Fibroblast of lung (primary cell): ENCODE measurements at regions not wholly inside any gene's neighbourhood (a gene's known extent, or its start where the extent isn't known, plus 50 kb on each side); places are given as distances from the start of the nearest gene placed in this dataset.

Source experiments
- DNase-seq, 2 donors: peaks; one replicate each; pipeline versions ENCODE4 v3.0.0 to v3.0.0-alpha.2; 2010; ENCODE audit warnings: low read depth in 2 of 2
- H2AFZ ChIP-seq: 2 replicates; pipeline ENCODE4 v1.5.1; 2012; ENCODE audit warnings: low read length, control low read depth, inconsistent platforms
- H3K27ac ChIP-seq: 2 replicates; pipeline ENCODE4 v1.5.1; 2011; ENCODE audit warnings: low read length, control low read depth; ENCODE audit not compliant: insufficient read depth
- H3K27me3 ChIP-seq: 2 replicates; pipeline ENCODE4 v1.5.1; 2011; ENCODE audit warnings: mild to moderate bottlenecking, low read length; ENCODE audit not compliant: control insufficient read depth, insufficient read depth
- H3K36me3 ChIP-seq: 2 replicates; pipeline ENCODE4 v1.5.1; 2011; ENCODE audit warnings: low read length; ENCODE audit not compliant: control insufficient read depth, insufficient read depth
- H3K4me1 ChIP-seq: 2 replicates; pipeline ENCODE4 v1.5.1; 2011; ENCODE audit warnings: low read length; ENCODE audit not compliant: control insufficient read depth, insufficient read depth; ENCODE audit errors: extremely low read depth
- H3K4me2 ChIP-seq: 2 replicates; pipeline ENCODE4 v1.5.1; 2011; ENCODE audit warnings: low read length, control low read depth; ENCODE audit not compliant: insufficient read depth; ENCODE audit errors: extremely low read depth
- H3K4me3 ChIP-seq, 4 experiments: fragments of 200-600 bp in 1 of 4; sonication (generic) in 1 of 4; replicated peaks in 1 of 4; 2 replicates each; pipeline ENCODE4 v1.5.1; 2011 to 2016; ENCODE audit warnings: low read length in 4 of 4, low read depth in 3 of 4, mild to moderate bottlenecking in 3 of 4, control low read depth in 2 of 4, inconsistent platforms in 1 of 4, mixed read lengths in 1 of 4; ENCODE audit not compliant: insufficient read depth in 1 of 4; ENCODE audit errors: control extremely low read depth in 1 of 4
- H3K79me2 ChIP-seq: 2 replicates; pipeline ENCODE4 v1.5.1; 2012; ENCODE audit warnings: mild to moderate bottlenecking, low read length, inconsistent platforms; ENCODE audit not compliant: control insufficient read depth, insufficient read depth
- H3K9ac ChIP-seq: 2 replicates; pipeline ENCODE4 v1.5.1; 2011; ENCODE audit warnings: mild to moderate bottlenecking, low read length, control low read depth; ENCODE audit not compliant: insufficient read depth
- H3K9me3 ChIP-seq: 2 replicates; pipeline ENCODE4 v1.5.1; 2012; ENCODE audit warnings: low read depth, low read length; ENCODE audit not compliant: control insufficient read depth, insufficient read depth
- H4K20me1 ChIP-seq: 2 replicates; pipeline ENCODE4 v1.5.1; 2011; ENCODE audit warnings: low read length; ENCODE audit not compliant: control insufficient read depth, insufficient read depth; ENCODE audit errors: extremely low read depth
- CTCF ChIP-seq, 2 donors: IDR thresholded peaks in 1 of 2; conservative IDR thresholded peaks in 1 of 2; 1 replicate in 1 of 2; 2 replicates in 1 of 2; pipeline ENCODE4 v1.5.1; 2011 to 2012; ENCODE audit warnings: low read length in 2 of 2, control low read depth in 1 of 2, inconsistent platforms in 1 of 2, low read depth in 1 of 2, mild to moderate bottlenecking in 1 of 2
- EZH2 ChIP-seq: IDR thresholded peaks from 2 replicates; pipeline ENCODE4 v1.5.1; 2012; ENCODE audit warnings: low read length, control low read depth, mild to moderate bottlenecking; ENCODE audit errors: missing control alignments

- Histone ChIP-seq H3K4me3 (no peak overlapping the region), H3K36me3 (no peaks in the 10 kb centered on the region), H2AFZ (no peak overlapping the region), H3K27me3 (no peaks in the 10 kb centered on the region), H3K4me1 (no peaks in the 10 kb centered on the region), H4K20me1 (no peaks in the 10 kb centered on the region), H3K4me2 (no peak overlapping the region), H3K27ac (no peak overlapping the region), H3K9ac (no peak overlapping the region), H3K9me3 (no peaks in the 10 kb centered on the region), H3K79me2 (no peaks in the 10 kb centered on the region)
- TF ChIP-seq CTCF (conservative IDR thresholded peaks at IDR 0.05 in 1 of 2, IDR thresholded peaks at IDR 0.05 in 1 of 2; ENCODE audit: low read depth in 1 of 2, low read length in 2 of 2): no peak
- TF ChIP-seq EZH2: no peak
- DNase-seq: no peak
Observed at GRCh38 chr5:115469904-115470516, 74.6 kb downstream of the FEM1C start.

GRCh38 chr5:115467628-115468027 is 76.9 kb downstream of the FEM1C start:
- Histone ChIP-seq H3K27ac (no peak overlapping the region), H3K9ac (no peak overlapping the region), H4K20me1 (no peaks in the 10 kb centered on the region), H3K79me2 (no peaks in the 10 kb centered on the region), H3K4me3 (no peak overlapping the region), H3K27me3 (no peaks in the 10 kb centered on the region), H2AFZ (no peak overlapping the region), H3K4me1 (no peaks in the 10 kb centered on the region), H3K4me2 (no peak overlapping the region), H3K36me3 (no peaks in the 10 kb centered on the region), H3K9me3 (no peaks in the 10 kb centered on the region)
- DNase-seq: peak in 1 of 2 donors; percentile 54
- TF ChIP-seq EZH2 (no peak), CTCF (conservative IDR thresholded peaks at IDR 0.05 in 1 of 2, IDR thresholded peaks at IDR 0.05 in 1 of 2; ENCODE audit: low read depth in 1 of 2, low read length in 2 of 2) (no peak)

- Histone ChIP-seq H3K9me3 (no peaks in the 10 kb centered on the region), H4K20me1 (no peaks in the 10 kb centered on the region), H3K4me2 (no peak overlapping the region), H3K4me3 (no peak overlapping the region), H3K27ac (no peak overlapping the region), H3K79me2 (no peaks in the 10 kb centered on the region), H3K36me3 (no peaks in the 10 kb centered on the region), H3K4me1 (peaks cover 13% of the 10 kb centered on the region), H3K9ac (no peak overlapping the region), H2AFZ (no peak overlapping the region), H3K27me3 (no peaks in the 10 kb centered on the region)
- DNase-seq: peak in 1 of 2 donors; percentile 57
- no peak for TF ChIP-seq CTCF (conservative IDR thresholded peaks at IDR 0.05 in 1 of 2, IDR thresholded peaks at IDR 0.05 in 1 of 2; ENCODE audit: low read depth in 1 of 2, low read length in 2 of 2)
Observed at GRCh38 chr5:115465431-115465830, 79.1 kb downstream of the FEM1C start.
